ENCODE measurements at regions not wholly inside any gene's neighbourhood (a gene's known extent, or its start where the extent isn't known, plus 50 kb on each side); places are given as distances from the start of the nearest gene placed in this dataset.

- TF ChIP-seq CTCF (IDR thresholded peaks at IDR 0.05; ENCODE audit: insufficient read depth, low read length, poor library complexity, severe bottlenecking) (no peak), EZH2phosphoT487 (conservative IDR thresholded peaks at IDR 0.05; ENCODE audit: low read length) (no peak)
Measured at GRCh38 chr2:162908567-162908966, 70.0 kb upstream of the KCNH7 start.
